ENCODE measurements at regions not wholly inside any gene's neighbourhood (a gene's known extent, or its start where the extent isn't known, plus 50 kb on each side); places are given as distances from the start of the nearest gene placed in this dataset.

DNA sequence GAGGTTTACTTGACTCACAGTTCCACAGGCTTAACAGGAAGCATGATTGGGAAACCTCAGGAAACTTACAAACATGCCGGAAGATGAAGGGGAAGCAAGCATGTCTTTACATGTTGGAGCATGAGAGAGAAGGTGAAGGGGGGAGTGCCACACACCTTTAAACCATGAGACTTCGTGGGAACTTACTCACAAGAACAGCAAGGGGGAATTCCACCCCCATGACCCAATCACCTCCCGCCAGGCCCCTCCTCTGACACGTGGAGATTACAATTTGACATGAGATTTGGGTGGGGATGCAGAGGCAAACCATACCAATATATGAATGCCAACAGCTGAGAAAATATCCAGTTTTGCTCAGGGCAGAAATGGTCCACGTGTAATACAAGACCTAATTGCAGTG lies 518.6 kb downstream of the VRK1 start:
- Histone ChIP-seq H3K14ac (ENCODE audit: low read length) (no peak overlapping the region), H3K79me2 (ENCODE audit: control insufficient read depth, insufficient read depth, low read length, poor library complexity) (no peaks in the 10 kb centered on the region), H2AFZ (ENCODE audit: insufficient read depth, low read length, poor library complexity) (no peak overlapping the region), H3K9ac (ENCODE audit: low read length) (no peak overlapping the region), H2BK12ac (ENCODE audit: low read length) (no peak overlapping the region), H3K27ac (ENCODE audit: low read depth, low read length) (no peak overlapping the region), H3K36me3 (ENCODE audit: control insufficient read depth in 1 of 2, insufficient read depth in 2 of 2, low read length in 2 of 2) (no peaks in the 10 kb centered on the region), H3K18ac (ENCODE audit: low read length) (no peak overlapping the region), H3K9me3 (ENCODE audit: insufficient read depth, low read depth, low read length) (no peaks in the 10 kb centered on the region), H3K4me3 (ENCODE audit: low read depth, low read length) (no peak overlapping the region), H3K4ac (ENCODE audit: low read depth, low read length) (no peak overlapping the region), H3K23ac (ENCODE audit: low read length) (no peak overlapping the region), H3K4me1 (ENCODE audit: control insufficient read depth in 1 of 2, insufficient read depth in 2 of 2, low read length in 2 of 2) (no peaks in the 10 kb centered on the region), H4K12ac (ENCODE audit: low read depth, low read length) (no peak overlapping the region), H4K91ac (ENCODE audit: low read depth, low read length) (no peak overlapping the region), H3K79me1 (ENCODE audit: low read length) (no peaks in the 10 kb centered on the region), H4K8ac (ENCODE audit: low read depth, low read length) (no peak overlapping the region), H3K4me2 (ENCODE audit: low read length) (no peak overlapping the region), H3K27me3 (ENCODE audit: insufficient read depth, low read length) (no peaks in the 10 kb centered on the region), H2BK120ac (ENCODE audit: insufficient read depth, low read length, poor library complexity) (no peak overlapping the region), H2AK5ac (ENCODE audit: low read length) (no peak overlapping the region), H2BK5ac (ENCODE audit: low read depth, low read length, poor library complexity) (no peak overlapping the region)
- DNase-seq, result no peak
- WGBS (ENCODE audit: extremely low coverage, insufficient coverage, insufficient read length), result no CpG with 5 or more reads among the region's 5 CpGs

DNA sequence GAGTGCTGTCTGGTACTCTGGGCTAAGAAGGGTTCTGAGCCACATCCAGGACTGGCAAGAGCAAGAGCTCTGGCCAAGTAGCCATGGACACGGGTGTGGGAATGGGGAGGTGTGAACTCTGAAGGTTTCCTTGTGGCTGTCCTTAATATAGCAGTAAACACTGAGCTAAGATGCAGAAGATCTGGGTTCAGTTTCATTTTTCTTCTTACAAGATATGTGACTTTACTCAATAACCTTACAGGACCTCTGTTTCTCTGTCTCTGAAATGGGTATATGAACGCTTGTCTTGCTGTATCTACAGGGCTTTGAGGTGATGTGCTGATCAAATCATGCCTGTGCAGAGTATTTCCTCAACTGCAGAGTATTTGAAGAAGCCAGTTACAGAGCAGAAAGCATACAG lies 521.2 kb downstream of the VRK1 start:
- WGBS (ENCODE audit: extremely low coverage, insufficient coverage, insufficient read length), result no CpG with 5 or more reads among the region's 2 CpGs
- no peak overlapping the region for H4K91ac ChIP-seq (ENCODE audit: low read depth, low read length)
- no peak overlapping the region for H3K4ac ChIP-seq (ENCODE audit: low read depth, low read length)
- H2AK5ac ChIP-seq (ENCODE audit: low read length), result no peak overlapping the region
- H3K9ac ChIP-seq (ENCODE audit: low read length), result peak overlapping the region; percentile 51
- no peak overlapping the region for H2BK12ac ChIP-seq (ENCODE audit: low read length)
- H4K12ac ChIP-seq (ENCODE audit: low read depth, low read length), result no peak overlapping the region
- no peaks in the 10 kb centered on the region for H3K36me3 ChIP-seq (ENCODE audit: control insufficient read depth in 1 of 2, insufficient read depth in 2 of 2, low read length in 2 of 2)
- no peak overlapping the region for H3K27ac ChIP-seq (ENCODE audit: low read depth, low read length)
- no peaks in the 10 kb centered on the region for H3K79me2 ChIP-seq (ENCODE audit: control insufficient read depth, insufficient read depth, low read length, poor library complexity)
- H3K9me3 ChIP-seq (ENCODE audit: insufficient read depth, low read depth, low read length), result no peaks in the 10 kb centered on the region
- DNase-seq, result no peak
- no peak overlapping the region for H2BK120ac ChIP-seq (ENCODE audit: insufficient read depth, low read length, poor library complexity)
- H3K27me3 ChIP-seq (ENCODE audit: insufficient read depth, low read length), result no peaks in the 10 kb centered on the region
- H3K23ac ChIP-seq (ENCODE audit: low read length), result no peak overlapping the region
- no peak overlapping the region for H2BK5ac ChIP-seq (ENCODE audit: low read depth, low read length, poor library complexity)
- H3K4me2 ChIP-seq (ENCODE audit: low read length), result no peak overlapping the region
- H2AFZ ChIP-seq (ENCODE audit: insufficient read depth, low read length, poor library complexity), result no peak overlapping the region
- no peaks in the 10 kb centered on the region for H3K79me1 ChIP-seq (ENCODE audit: low read length)
- no peak overlapping the region for H3K18ac ChIP-seq (ENCODE audit: low read length)
- no peak overlapping the region for H4K8ac ChIP-seq (ENCODE audit: low read depth, low read length)
- no peak overlapping the region for H3K14ac ChIP-seq (ENCODE audit: low read length)
- no peaks in the 10 kb centered on the region for H3K4me1 ChIP-seq (ENCODE audit: control insufficient read depth in 1 of 2, insufficient read depth in 2 of 2, low read length in 2 of 2)
- no peak overlapping the region for H3K4me3 ChIP-seq (ENCODE audit: low read depth, low read length)

DNA sequence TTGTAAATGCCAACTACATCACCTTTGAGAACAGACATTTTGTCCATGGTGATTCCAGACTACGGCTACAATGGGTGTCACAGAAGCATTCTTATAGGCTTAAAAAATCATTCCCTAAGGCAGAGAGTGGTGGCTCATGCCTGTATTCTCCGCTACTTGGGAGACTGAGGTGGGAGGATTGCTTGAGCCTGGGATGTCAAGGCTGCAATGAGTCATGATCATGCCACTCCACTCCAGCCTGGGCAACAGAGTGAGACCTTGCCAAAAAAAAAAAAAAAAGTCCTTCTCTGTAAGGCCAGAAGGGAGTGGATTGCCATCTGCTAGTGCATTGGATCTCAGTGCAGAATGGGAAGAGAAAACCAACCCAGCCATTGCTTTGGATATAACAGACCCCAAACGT lies 522.5 kb downstream of the VRK1 start:
- H3K4me3 ChIP-seq (ENCODE audit: low read depth, low read length), result no peak overlapping the region
- no peak overlapping the region for H4K12ac ChIP-seq (ENCODE audit: low read depth, low read length)
- no peak overlapping the region for H3K23ac ChIP-seq (ENCODE audit: low read length)
- no peak overlapping the region for H2AK5ac ChIP-seq (ENCODE audit: low read length)
- no peak overlapping the region for H2BK12ac ChIP-seq (ENCODE audit: low read length)
- no peak overlapping the region for H2AFZ ChIP-seq (ENCODE audit: insufficient read depth, low read length, poor library complexity)
- no peak overlapping the region for H2BK120ac ChIP-seq (ENCODE audit: insufficient read depth, low read length, poor library complexity)
- H3K79me2 ChIP-seq (ENCODE audit: control insufficient read depth, insufficient read depth, low read length, poor library complexity), result no peaks in the 10 kb centered on the region
- no peak overlapping the region for H4K91ac ChIP-seq (ENCODE audit: low read depth, low read length)
- H3K27me3 ChIP-seq (ENCODE audit: insufficient read depth, low read length), result no peaks in the 10 kb centered on the region
- no peaks in the 10 kb centered on the region for H3K9me3 ChIP-seq (ENCODE audit: insufficient read depth, low read depth, low read length)
- H3K18ac ChIP-seq (ENCODE audit: low read length), result no peak overlapping the region
- DNase-seq, result no peak
- no peak overlapping the region for H3K14ac ChIP-seq (ENCODE audit: low read length)
- H3K4me2 ChIP-seq (ENCODE audit: low read length), result no peak overlapping the region
- H3K79me1 ChIP-seq (ENCODE audit: low read length), result no peaks in the 10 kb centered on the region
- no peak overlapping the region for H3K27ac ChIP-seq (ENCODE audit: low read depth, low read length)
- no peak overlapping the region for H3K9ac ChIP-seq (ENCODE audit: low read length)
- H4K8ac ChIP-seq (ENCODE audit: low read depth, low read length), result no peak overlapping the region
- H3K4ac ChIP-seq (ENCODE audit: low read depth, low read length), result no peak overlapping the region
- H3K36me3 ChIP-seq (ENCODE audit: control insufficient read depth in 1 of 2, insufficient read depth in 2 of 2, low read length in 2 of 2), result no peaks in the 10 kb centered on the region
- H3K4me1 ChIP-seq (ENCODE audit: control insufficient read depth in 1 of 2, insufficient read depth in 2 of 2, low read length in 2 of 2), result peaks cover 0 to 2% of the 10 kb centered on the region in 2 experiments
- no peak overlapping the region for H2BK5ac ChIP-seq (ENCODE audit: low read depth, low read length, poor library complexity)
- WGBS (ENCODE audit: extremely low coverage, insufficient coverage, insufficient read length), result no CpG with 5 or more reads among the region's 3 CpGs

DNA sequence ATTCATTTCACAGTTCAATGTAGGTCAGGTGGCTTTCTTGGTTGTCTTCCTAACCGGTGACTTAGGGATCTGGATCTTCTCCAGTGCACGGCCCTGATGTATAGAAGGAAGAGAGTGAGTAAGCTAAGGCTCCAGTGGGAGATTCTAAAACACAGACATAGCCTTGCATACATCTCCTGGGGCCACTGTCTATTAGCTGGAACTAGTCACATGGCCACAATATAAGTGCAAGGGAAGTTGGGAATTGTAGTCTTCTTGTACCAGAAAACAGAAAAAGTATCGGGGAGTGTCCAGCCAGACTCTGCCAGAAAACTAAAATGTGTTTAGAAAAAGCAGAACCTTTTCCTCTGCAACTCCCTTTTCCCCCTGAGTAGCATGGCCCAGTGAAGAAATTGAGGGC lies 531.6 kb downstream of the VRK1 start:
- H3K27ac ChIP-seq (ENCODE audit: low read depth, low read length), result no peak overlapping the region
- no peak overlapping the region for H2AK5ac ChIP-seq (ENCODE audit: low read length)
- no peak overlapping the region for H3K23ac ChIP-seq (ENCODE audit: low read length)
- H3K79me1 ChIP-seq (ENCODE audit: low read length), result peaks cover 1% of the 10 kb centered on the region
- no peak overlapping the region for H3K18ac ChIP-seq (ENCODE audit: low read length)
- peak overlapping the region; percentile 37 for H2BK120ac ChIP-seq (ENCODE audit: insufficient read depth, low read length, poor library complexity)
- no peak overlapping the region for H4K12ac ChIP-seq (ENCODE audit: low read depth, low read length)
- peaks cover 2% of the 10 kb centered on the region for H3K9me3 ChIP-seq (ENCODE audit: insufficient read depth, low read depth, low read length)
- H3K4me1 ChIP-seq (ENCODE audit: control insufficient read depth in 1 of 2, insufficient read depth in 2 of 2, low read length in 2 of 2), result peaks cover 12 to 17% of the 10 kb centered on the region in 2 experiments
- H3K4me2 ChIP-seq (ENCODE audit: low read length), result no peak overlapping the region
- no peaks in the 10 kb centered on the region for H3K79me2 ChIP-seq (ENCODE audit: control insufficient read depth, insufficient read depth, low read length, poor library complexity)
- no peaks in the 10 kb centered on the region for H3K27me3 ChIP-seq (ENCODE audit: insufficient read depth, low read length)
- H3K14ac ChIP-seq (ENCODE audit: low read length), result no peak overlapping the region
- no peak overlapping the region for H3K4ac ChIP-seq (ENCODE audit: low read depth, low read length)
- no peak for DNase-seq
- no peaks in the 10 kb centered on the region for H3K36me3 ChIP-seq (ENCODE audit: control insufficient read depth in 1 of 2, insufficient read depth in 2 of 2, low read length in 2 of 2)
- H3K4me3 ChIP-seq (ENCODE audit: low read depth, low read length), result no peak overlapping the region
- H2AFZ ChIP-seq (ENCODE audit: insufficient read depth, low read length, poor library complexity), result no peak overlapping the region
- no peak overlapping the region for H4K8ac ChIP-seq (ENCODE audit: low read depth, low read length)
- no peak overlapping the region for H2BK12ac ChIP-seq (ENCODE audit: low read length)
- no peak overlapping the region for H4K91ac ChIP-seq (ENCODE audit: low read depth, low read length)
- H3K9ac ChIP-seq (ENCODE audit: low read length), result no peak overlapping the region
- no CpG with 5 or more reads among the region's 3 CpGs for WGBS (ENCODE audit: extremely low coverage, insufficient coverage, insufficient read length)
- H2BK5ac ChIP-seq (ENCODE audit: low read depth, low read length, poor library complexity), result no peak overlapping the region
